Hematopoietic multipotent progenitor cell (in vitro differentiated cells): ENCODE measurements at regions not wholly inside any gene's neighbourhood (a gene's known extent, or its start where the extent isn't known, plus 50 kb on each side); places are given as distances from the start of the nearest gene placed in this dataset.
"Not testable (repeated sequence)": the region's sequence is repeated elsewhere in the genome, so short reads cannot be mapped to it uniquely, and the experiment has no call there.

Source experiments
- DNase-seq, 3 donors: peaks; one replicate each; pipeline ENCODE4 v3.0.0-alpha.2; 2011 to 2015; ENCODE audit warnings: low read depth in 2 of 3, low spot score in 2 of 3

- no peak for DNase-seq
These were observed 1049.3 kb downstream of the GALC start for GRCh38 chr14:86943391-86944365.

GRCh38 chr14:86942936-86943335 is 1050.0 kb downstream of the GALC start:
- peak in 1 of 3 donors; percentile 4 for DNase-seq

GRCh38 chr14:86940106-86940505 is 1052.9 kb downstream of the GALC start:
- no peak for DNase-seq

GRCh38 chr14:86938320-86938719 is 1054.7 kb downstream of the GALC start:
- no peak for DNase-seq

- no peak for DNase-seq
These were observed 1056.4 kb downstream of the GALC start for GRCh38 chr14:86936556-86936955.

- DNase-seq = no peak
These were observed 1057.6 kb downstream of the GALC start for GRCh38 chr14:86935241-86935885.

GRCh38 chr14:86933958-86934595 is 1058.9 kb downstream of the GALC start:
- no peak for DNase-seq

- DNase-seq = no peak
These were observed 1059.5 kb downstream of the GALC start for GRCh38 chr14:86933460-86933859.

GRCh38 chr14:86915406-86915805 is 1077.6 kb downstream of the GALC start:
- no peak for DNase-seq

GRCh38 chr14:86912709-86913108 is 1080.3 kb downstream of the GALC start:
- DNase-seq = no peak

- DNase-seq = no peak
These were observed 1081.5 kb downstream of the GALC start for GRCh38 chr14:86911486-86911885.

GRCh38 chr14:86905386-86905926 is 1087.5 kb downstream of the GALC start:
- DNase-seq = not testable (repeated sequence)

GRCh38 chr14:86902176-86902950 is 1090.6 kb downstream of the GALC start:
- DNase-seq = no peak

GRCh38 chr14:86897704-86898513 is 1095.1 kb downstream of the GALC start:
- DNase-seq = no peak

GRCh38 chr14:86897224-86897623 is 1095.8 kb downstream of the GALC start:
- no peak for DNase-seq

GRCh38 chr14:86896701-86897100 is 1096.3 kb downstream of the GALC start:
- DNase-seq = no peak

- no peak for DNase-seq
These were observed 1100.6 kb downstream of the GALC start for GRCh38 chr14:86892152-86892956.

- DNase-seq = no peak
These were observed 1107.7 kb downstream of the GALC start for GRCh38 chr14:86885280-86885679.

GRCh38 chr14:86884498-86884897 is 1108.5 kb downstream of the GALC start:
- no peak for DNase-seq
